DND-41 (cell line): ENCODE measurements at regions not wholly inside any gene's neighbourhood (a gene's known extent, or its start where the extent isn't known, plus 50 kb on each side); places are given as distances from the start of the nearest gene placed in this dataset.

Experiments used
- ATAC-seq: fragments of 200-7000 bp; cut with Tn5 transposase; 3 replicates; pipeline ENCODE4 v1.9.1; 2021; ENCODE audit warnings: low read depth; ENCODE audit not compliant: insufficient read depth
- DNase-seq: peaks from one replicate; pipeline ENCODE4 v3.0.0-alpha.2; 2020
- H2AFZ ChIP-seq: 2 replicates; pipeline ENCODE4 v1.6.0; 2012; ENCODE audit warnings: low read depth, low read length
- H3K27ac ChIP-seq: 2 replicates; pipeline ENCODE4 v1.5.1; 2012; ENCODE audit warnings: low read length, inconsistent platforms
- H3K27me3 ChIP-seq: fragments of 200-600 bp; sonication (generic); 2 replicates; pipeline ENCODE4 v1.6.0; 2012; ENCODE audit warnings: low read length, mild to moderate bottlenecking, inconsistent platforms; ENCODE audit not compliant: insufficient read depth, poor library complexity
- H3K36me3 ChIP-seq: 2 replicates; pipeline ENCODE4 v1.5.1; 2012; ENCODE audit warnings: low read length, inconsistent platforms; ENCODE audit not compliant: insufficient read depth
- H3K4me1 ChIP-seq: 2 replicates; pipeline ENCODE4 v1.5.1; 2012; ENCODE audit warnings: mild to moderate bottlenecking, low read length; ENCODE audit not compliant: insufficient read depth
- H3K4me2 ChIP-seq: 2 replicates; pipeline ENCODE4 v1.6.0; 2012; ENCODE audit warnings: mild to moderate bottlenecking, moderate library complexity, low read length, inconsistent platforms; ENCODE audit not compliant: insufficient read depth
- H3K4me3 ChIP-seq, 2 experiments: fragments of 200-600 bp in 1 of 2; shearing (Covaris generic) in 1 of 2; 2 replicates each; pipeline ENCODE4 v1.5.1; 2012 to 2016; ENCODE audit warnings: inconsistent platforms in 2 of 2, low read length in 2 of 2, mild to moderate bottlenecking in 2 of 2, low read depth in 1 of 2, moderate library complexity in 1 of 2
- H3K79me2 ChIP-seq: 2 replicates; pipeline ENCODE4 v1.6.0; 2012; ENCODE audit warnings: low read length, inconsistent platforms; ENCODE audit not compliant: insufficient read depth
- H3K9ac ChIP-seq: 2 replicates; pipeline ENCODE4 v1.6.0; 2012; ENCODE audit warnings: low read depth, mild to moderate bottlenecking, inconsistent platforms, low read length, moderate library complexity
- H3K9me3 ChIP-seq: 2 replicates; pipeline ENCODE4 v1.5.1; 2012; ENCODE audit warnings: low read length, moderate library complexity, mild to moderate bottlenecking, inconsistent platforms; ENCODE audit not compliant: insufficient read depth, severe bottlenecking
- H4K20me1 ChIP-seq: 2 replicates; pipeline ENCODE4 v1.6.0; 2012; ENCODE audit warnings: low read length; ENCODE audit not compliant: insufficient read depth
- EZH2 ChIP-seq: IDR thresholded peaks from 3 replicates; pipeline ENCODE4 v1.6.1; 2012; ENCODE audit warnings: borderline replicate concordance, low read depth, mild to moderate bottlenecking, moderate library complexity, low read length, inconsistent platforms; ENCODE audit not compliant: severe bottlenecking
- TF ChIP-seq, protein P1 (sequence below): IDR thresholded peaks from 2 replicates; pipeline ENCODE4 v1.5.1; 2012; ENCODE audit warnings: borderline replicate concordance, low read length, moderate library complexity, mild to moderate bottlenecking; ENCODE audit not compliant: poor library complexity, severe bottlenecking; ENCODE audit errors: extremely low read depth

- Histone ChIP-seq H4K20me1 (no peaks in the 10 kb centered on the region), H2AFZ (no peak overlapping the region), H3K27ac (no peak overlapping the region), H3K27me3 (peaks cover 20% of the 10 kb centered on the region), H3K4me1 (no peaks in the 10 kb centered on the region), H3K9ac (no peak overlapping the region), H3K79me2 (no peaks in the 10 kb centered on the region), H3K4me3 (no peak overlapping the region), H3K9me3 (peaks cover 4% of the 10 kb centered on the region), H3K4me2 (no peak overlapping the region), H3K36me3 (no peaks in the 10 kb centered on the region)
- no peak for ATAC-seq
- DNase-seq = no peak
- TF ChIP-seq, protein P1, sequence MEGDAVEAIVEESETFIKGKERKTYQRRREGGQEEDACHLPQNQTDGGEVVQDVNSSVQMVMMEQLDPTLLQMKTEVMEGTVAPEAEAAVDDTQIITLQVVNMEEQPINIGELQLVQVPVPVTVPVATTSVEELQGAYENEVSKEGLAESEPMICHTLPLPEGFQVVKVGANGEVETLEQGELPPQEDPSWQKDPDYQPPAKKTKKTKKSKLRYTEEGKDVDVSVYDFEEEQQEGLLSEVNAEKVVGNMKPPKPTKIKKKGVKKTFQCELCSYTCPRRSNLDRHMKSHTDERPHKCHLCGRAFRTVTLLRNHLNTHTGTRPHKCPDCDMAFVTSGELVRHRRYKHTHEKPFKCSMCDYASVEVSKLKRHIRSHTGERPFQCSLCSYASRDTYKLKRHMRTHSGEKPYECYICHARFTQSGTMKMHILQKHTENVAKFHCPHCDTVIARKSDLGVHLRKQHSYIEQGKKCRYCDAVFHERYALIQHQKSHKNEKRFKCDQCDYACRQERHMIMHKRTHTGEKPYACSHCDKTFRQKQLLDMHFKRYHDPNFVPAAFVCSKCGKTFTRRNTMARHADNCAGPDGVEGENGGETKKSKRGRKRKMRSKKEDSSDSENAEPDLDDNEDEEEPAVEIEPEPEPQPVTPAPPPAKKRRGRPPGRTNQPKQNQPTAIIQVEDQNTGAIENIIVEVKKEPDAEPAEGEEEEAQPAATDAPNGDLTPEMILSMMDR = no peak
- TF ChIP-seq EZH2 = no peak
These were observed 120.6 kb upstream of the RPL38 start for GRCh38 chr17:74082886-74083285.

GRCh38 chr17:74083321-74083720 is 120.2 kb upstream of the RPL38 start:
- Histone ChIP-seq H3K4me1 (no peaks in the 10 kb centered on the region), H3K36me3 (no peaks in the 10 kb centered on the region), H3K79me2 (no peaks in the 10 kb centered on the region), H3K9me3 (peaks cover 4% of the 10 kb centered on the region), H3K27ac (no peak overlapping the region), H3K27me3 (peaks cover 24% of the 10 kb centered on the region), H3K4me2 (no peak overlapping the region), H3K9ac (no peak overlapping the region), H3K4me3 (no peak overlapping the region), H2AFZ (no peak overlapping the region), H4K20me1 (0 out of 2 replicates have a peak, but pooled peaks cover 3% of the 10 kb centered on the region)
- DNase-seq (no peak), ATAC-seq (no peak)
- TF ChIP-seq, protein P1 = no peak
- TF ChIP-seq EZH2 = no peak

DNA sequence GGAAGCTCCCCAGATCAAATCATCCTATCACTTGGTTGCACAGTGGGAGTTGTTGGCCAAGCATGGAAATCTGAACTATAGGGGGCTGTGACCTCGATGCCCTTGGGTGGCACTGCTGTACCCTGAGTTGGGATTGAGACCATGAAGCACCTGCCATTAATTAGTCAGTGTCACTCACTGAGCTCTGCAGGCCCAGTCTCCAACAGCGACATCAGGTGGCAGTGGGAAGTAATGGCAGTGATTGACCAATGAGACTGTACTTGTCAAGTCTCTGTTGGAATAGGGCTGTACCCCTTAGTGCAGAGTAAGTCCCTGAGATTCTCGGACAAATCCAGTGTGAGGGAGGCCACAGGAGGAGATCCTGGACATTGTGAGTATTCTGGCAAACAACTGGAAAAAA is 118.0 kb upstream of the RPL38 start:
- H3K27me3 ChIP-seq = peaks cover 26% of the 10 kb centered on the region
- H3K4me1 ChIP-seq = no peaks in the 10 kb centered on the region
- H3K4me2 ChIP-seq = no peak overlapping the region
- DNase-seq (peak; percentile 7), ATAC-seq (no peak)
- no peak overlapping the region for H3K9ac ChIP-seq
- H3K36me3 ChIP-seq = no peaks in the 10 kb centered on the region
- H3K9me3 ChIP-seq = peaks cover 4% of the 10 kb centered on the region
- 0 out of 2 replicates have a peak, but pooled peaks cover 3% of the 10 kb centered on the region for H4K20me1 ChIP-seq
- no peaks in the 10 kb centered on the region for H3K79me2 ChIP-seq
- H3K27ac ChIP-seq = no peak overlapping the region
- H2AFZ ChIP-seq = no peak overlapping the region
- TF ChIP-seq, protein P1 = peak; percentile 57
- TF ChIP-seq EZH2 = no peak
- no peak overlapping the region for H3K4me3 ChIP-seq
